H9 (cell line): ENCODE measurements at regions not wholly inside any gene's neighbourhood (a gene's known extent, or its start where the extent isn't known, plus 50 kb on each side); places are given as distances from the start of the nearest gene placed in this dataset.

ENCODE experiments used
- DNase-seq: peaks from one replicate; pipeline ENCODE4 v3.0.0-alpha.2; 2017
- H2AFZ ChIP-seq: one replicate; pipeline ENCODE4 v1.6.1; 2013; ENCODE audit warnings: mild to moderate bottlenecking, low read length, control low read depth, moderate library complexity
- H2AK5ac ChIP-seq: 2 replicates; pipeline ENCODE4 v1.6.1; 2013; ENCODE audit warnings: low read length, control low read depth, mixed read lengths; ENCODE audit not compliant: insufficient read length
- H2BK120ac ChIP-seq: one replicate; pipeline ENCODE4 v1.6.1; 2013; ENCODE audit warnings: low read depth, mild to moderate bottlenecking, low read length, control low read depth, inconsistent platforms; ENCODE audit not compliant: poor library complexity, severe bottlenecking
- H2BK12ac ChIP-seq: 2 replicates; pipeline ENCODE4 v1.6.1; 2013; ENCODE audit warnings: low read length, control low read depth, mixed read lengths, low read depth; ENCODE audit not compliant: insufficient read length
- H2BK15ac ChIP-seq: 2 replicates; pipeline ENCODE4 v1.6.1; 2013; ENCODE audit warnings: low read depth, low read length, control low read depth
- H2BK20ac ChIP-seq: one replicate; pipeline ENCODE4 v1.6.1; 2013; ENCODE audit warnings: low read depth, mild to moderate bottlenecking, low read length, control low read depth, inconsistent platforms; ENCODE audit not compliant: poor library complexity, severe bottlenecking
- H2BK5ac ChIP-seq: 2 replicates; pipeline ENCODE4 v1.6.1; 2013; ENCODE audit warnings: low read length, control low read depth, mixed read lengths; ENCODE audit not compliant: insufficient read length
- H3K14ac ChIP-seq: 2 replicates; pipeline ENCODE4 v1.6.1; 2013; ENCODE audit warnings: low read length, control low read depth; ENCODE audit not compliant: insufficient read depth
- H3K18ac ChIP-seq: 2 replicates; pipeline ENCODE4 v1.6.1; 2013; ENCODE audit warnings: low read depth, mild to moderate bottlenecking, mixed read lengths, low read length, control low read depth; ENCODE audit not compliant: insufficient read length
- H3K23ac ChIP-seq: 2 replicates; pipeline ENCODE4 v1.6.1; 2013; ENCODE audit warnings: low read length, control low read depth, mixed read lengths, low read depth; ENCODE audit not compliant: insufficient read length
- H3K23me2 ChIP-seq: 2 replicates; pipeline ENCODE4 v1.6.1; 2013; ENCODE audit warnings: low read depth, mild to moderate bottlenecking, mixed read lengths, low read length, control low read depth; ENCODE audit not compliant: insufficient read length, poor library complexity, severe bottlenecking
- H3K27ac ChIP-seq: 2 replicates; pipeline ENCODE4 v1.5.1; 2013; ENCODE audit warnings: low read length, control low read depth, mixed read lengths, low read depth; ENCODE audit not compliant: insufficient read length
- H3K27me3 ChIP-seq: 2 replicates; pipeline ENCODE4 v1.6.1; 2013; ENCODE audit warnings: low read length, control low read depth, inconsistent platforms; ENCODE audit not compliant: insufficient read depth
- H3K4ac ChIP-seq: 2 replicates; pipeline ENCODE4 v1.6.1; 2013; ENCODE audit warnings: low read depth, mild to moderate bottlenecking, control low read depth, inconsistent platforms, low read length, moderate library complexity
- H3K4me1 ChIP-seq: 2 replicates; pipeline ENCODE4 v1.6.1; 2013; ENCODE audit warnings: low read length, control low read depth, inconsistent platforms; ENCODE audit not compliant: insufficient read depth
- H3K4me2 ChIP-seq: 2 replicates; pipeline ENCODE4 v1.6.1; 2013; ENCODE audit warnings: low read length, control low read depth, mixed read lengths; ENCODE audit not compliant: insufficient read length, insufficient read depth
- H3K56ac ChIP-seq: 2 replicates; pipeline ENCODE4 v1.6.1; 2013; ENCODE audit warnings: low read depth, mild to moderate bottlenecking, mixed read lengths, low read length, control low read depth; ENCODE audit not compliant: insufficient read length
- H3K79me1 ChIP-seq: 2 replicates; pipeline ENCODE4 v1.6.1; 2013; ENCODE audit warnings: low read depth, mild to moderate bottlenecking, moderate library complexity, low read length, control low read depth, inconsistent platforms; ENCODE audit not compliant: insufficient read depth, poor library complexity, severe bottlenecking
- H3K79me2 ChIP-seq: 2 replicates; pipeline ENCODE4 v1.6.1; 2013; ENCODE audit warnings: low read length, control low read depth, inconsistent platforms; ENCODE audit not compliant: insufficient read depth
- H3K9ac ChIP-seq: 2 replicates; pipeline ENCODE4 v1.6.1; 2013; ENCODE audit warnings: low read length, control low read depth, mixed read lengths; ENCODE audit not compliant: insufficient read length; ENCODE audit errors: extremely low read depth
- H3K9me3 ChIP-seq: one replicate; pipeline ENCODE4 v1.6.1; 2013; ENCODE audit warnings: low read depth, low read length, inconsistent platforms; ENCODE audit not compliant: control insufficient read depth
- H3T11ph ChIP-seq: one replicate; pipeline ENCODE4 v1.6.1; 2013; ENCODE audit warnings: mild to moderate bottlenecking, low read length, control low read depth, inconsistent platforms
- H4K20me1 ChIP-seq: one replicate; pipeline ENCODE4 v1.6.1; 2013; ENCODE audit not compliant: control insufficient read depth, insufficient read length, insufficient read depth
- H4K5ac ChIP-seq: 2 replicates; pipeline ENCODE4 v1.6.1; 2013; ENCODE audit warnings: low read depth, mild to moderate bottlenecking, mixed read lengths, low read length, control low read depth; ENCODE audit not compliant: insufficient read length
- H4K8ac ChIP-seq: replicated peaks from 2 replicates; pipeline ENCODE4 v1.6.1; 2013; ENCODE audit warnings: low read length, control low read depth, mixed read lengths, low read depth; ENCODE audit not compliant: insufficient read length
- H4K91ac ChIP-seq: 2 replicates; pipeline ENCODE4 v1.6.1; 2013; ENCODE audit warnings: low read depth, mild to moderate bottlenecking, moderate library complexity, mixed read lengths, low read length, control low read depth; ENCODE audit not compliant: insufficient read length
- H3K27ac Mint-ChIP-seq, 3 experiments: 2 replicates in 2 of 3; 3 replicates in 1 of 3; pipeline ENCODE4 v1.8.0; 2020 to 2021; ENCODE audit warnings: mixed read lengths in 3 of 3, mild to moderate bottlenecking in 1 of 3, moderate library complexity in 1 of 3
- H3K27me3 Mint-ChIP-seq: 2 replicates; pipeline ENCODE4 v1.8.0; 2021; ENCODE audit warnings: low read depth, mild to moderate bottlenecking, moderate library complexity, mixed read lengths
- H3K36me3 Mint-ChIP-seq, 3 experiments: 2 replicates in 2 of 3; 3 replicates in 1 of 3; pipeline ENCODE4 v1.8.0; 2020 to 2021; ENCODE audit warnings: low read depth in 3 of 3, mixed read lengths in 3 of 3; ENCODE audit not compliant: insufficient read depth in 1 of 3
- H3K4me1 Mint-ChIP-seq, 2 experiments: 2 replicates each; pipeline ENCODE4 v1.8.0; 2020; ENCODE audit warnings: mixed read lengths in 2 of 2
- H3K4me3 Mint-ChIP-seq, 2 experiments: 2 replicates in 1 of 2; 3 replicates in 1 of 2; pipeline ENCODE4 v1.8.0; 2020 to 2021; ENCODE audit warnings: mild to moderate bottlenecking in 2 of 2, mixed read lengths in 2 of 2, moderate library complexity in 1 of 2
- H3K9me3 Mint-ChIP-seq, 2 experiments: 2 replicates in 1 of 2; 3 replicates in 1 of 2; pipeline ENCODE4 v1.8.0; 2020; ENCODE audit warnings: mild to moderate bottlenecking in 2 of 2, mixed read lengths in 2 of 2, moderate library complexity in 1 of 2
- CTCF ChIP-seq: fragments of 200-600 bp; sonication (generic); conservative IDR thresholded peaks from 3 replicates; pipeline ENCODE4 v1.8.0; 2021; ENCODE audit warnings: antibody characterized with exemption, mild to moderate bottlenecking

GRCh38 chr12:91913124-91913523 lies 232.5 kb downstream of the BTG1 start:
- H3K36me3 Mint-ChIP-seq: 0 out of 7 replicates have a peak, but pooled peaks cover 0 to 2% (median 0%) of the 10 kb centered on the region in 3 experiments
- no peak for DNase-seq

More at GRCh38 chr12:91913124-91913523, 232.5 kb downstream of the BTG1 start:
- H4K20me1 ChIP-seq: no peaks in the 10 kb centered on the region
- no peak overlapping the region for H3K4ac ChIP-seq
- H2BK120ac ChIP-seq: no peak overlapping the region
- H3K23ac ChIP-seq: no peak overlapping the region
- no peak for TF ChIP-seq CTCF
- H3K27ac ChIP-seq: no peak overlapping the region
- Mint-ChIP-seq H3K4me3 (no peak overlapping the region), H3K9me3 (peaks cover 0 to 3% of the 10 kb centered on the region in 2 experiments; a peak in 1 of 5 replicates), H3K4me1 (peaks cover 13 to 20% of the 10 kb centered on the region in 2 experiments), H3K27me3 (no peaks in the 10 kb centered on the region; the same call in none of the 2 replicates), H3K27ac (no peak overlapping the region)
- no peak overlapping the region for H4K5ac ChIP-seq
- H3K9ac ChIP-seq: no peak overlapping the region
- H2BK20ac ChIP-seq: no peak overlapping the region
- no peaks in the 10 kb centered on the region for H3K23me2 ChIP-seq
- no peak overlapping the region for H4K91ac ChIP-seq
- no peak overlapping the region for H2AK5ac ChIP-seq
- no peak overlapping the region for H2BK5ac ChIP-seq
- H3K14ac ChIP-seq: no peak overlapping the region
- H4K8ac ChIP-seq: no peak overlapping the region
- H3K56ac ChIP-seq: no peak overlapping the region
- no peak overlapping the region for H2BK15ac ChIP-seq
- no peaks in the 10 kb centered on the region for H3K9me3 ChIP-seq
- H3K4me2 ChIP-seq: no peak overlapping the region
- no peak overlapping the region for H3T11ph ChIP-seq
- H3K4me1 ChIP-seq: peaks cover 3% of the 10 kb centered on the region; the same call in 1 of the 2 replicates
- no peaks in the 10 kb centered on the region for H3K79me1 ChIP-seq
- H2BK12ac ChIP-seq: no peak overlapping the region
- H3K79me2 ChIP-seq: no peaks in the 10 kb centered on the region
- H3K18ac ChIP-seq: no peak overlapping the region
- H2AFZ ChIP-seq: no peak overlapping the region
- H3K27me3 ChIP-seq: no peaks in the 10 kb centered on the region
